DMS53 treated with DMSO at 0.1 percent for 48 hours (cell line): ENCODE measurements at regions not wholly inside any gene's neighbourhood (a gene's known extent, or its start where the extent isn't known, plus 50 kb on each side); places are given as distances from the start of the nearest gene placed in this dataset.

Experiments used
- DNase-seq: peaks from one replicate; lab custom pipeline; 2025; ENCODE audit not compliant: unreplicated experiment; lab: John Stamatoyannopoulos, UW

- no peak for DNase-seq
Measured at GRCh38 chrX:112148397-112148796, 65.8 kb upstream of the TRPC5 start.

GRCh38 chrX:112147206-112147605 is 64.6 kb upstream of the TRPC5 start:
- peak; percentile 9 for DNase-seq

GRCh38 chrX:112137276-112137675 is 54.7 kb upstream of the TRPC5 start:
- no peak for DNase-seq
